ENCODE measurements at regions not wholly inside any gene's neighbourhood (a gene's known extent, or its start where the extent isn't known, plus 50 kb on each side); places are given as distances from the start of the nearest gene placed in this dataset.

GRCh38 chr3:177290633-177291032, 93.4 kb upstream of the TBL1XR1 start:
- TF ChIP-seq, protein P1, sequence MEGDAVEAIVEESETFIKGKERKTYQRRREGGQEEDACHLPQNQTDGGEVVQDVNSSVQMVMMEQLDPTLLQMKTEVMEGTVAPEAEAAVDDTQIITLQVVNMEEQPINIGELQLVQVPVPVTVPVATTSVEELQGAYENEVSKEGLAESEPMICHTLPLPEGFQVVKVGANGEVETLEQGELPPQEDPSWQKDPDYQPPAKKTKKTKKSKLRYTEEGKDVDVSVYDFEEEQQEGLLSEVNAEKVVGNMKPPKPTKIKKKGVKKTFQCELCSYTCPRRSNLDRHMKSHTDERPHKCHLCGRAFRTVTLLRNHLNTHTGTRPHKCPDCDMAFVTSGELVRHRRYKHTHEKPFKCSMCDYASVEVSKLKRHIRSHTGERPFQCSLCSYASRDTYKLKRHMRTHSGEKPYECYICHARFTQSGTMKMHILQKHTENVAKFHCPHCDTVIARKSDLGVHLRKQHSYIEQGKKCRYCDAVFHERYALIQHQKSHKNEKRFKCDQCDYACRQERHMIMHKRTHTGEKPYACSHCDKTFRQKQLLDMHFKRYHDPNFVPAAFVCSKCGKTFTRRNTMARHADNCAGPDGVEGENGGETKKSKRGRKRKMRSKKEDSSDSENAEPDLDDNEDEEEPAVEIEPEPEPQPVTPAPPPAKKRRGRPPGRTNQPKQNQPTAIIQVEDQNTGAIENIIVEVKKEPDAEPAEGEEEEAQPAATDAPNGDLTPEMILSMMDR (IDR thresholded peaks at IDR 0.05) = no peak
- TF ChIP-seq POLR2A (IDR thresholded peaks at IDR 0.05) (no peak), POLR2AphosphoS5 (IDR thresholded peaks at IDR 0.05) (no peak)
